ENCODE measurements at regions not wholly inside any gene's neighbourhood (a gene's known extent, or its start where the extent isn't known, plus 50 kb on each side); places are given as distances from the start of the nearest gene placed in this dataset.

- Mint-ChIP-seq H3K4me3 (no peak overlapping the region), H3K27me3 (ENCODE audit: low read depth) (no peaks in the 10 kb centered on the region), H3K27ac (no peak overlapping the region), H3K36me3 (ENCODE audit: low read depth) (no peaks in the 10 kb centered on the region), H3K4me1 (ENCODE audit: low read depth) (no peaks in the 10 kb centered on the region), H3K9me3 (peaks cover 5% of the 10 kb centered on the region)
These were observed 467.0 kb downstream of the NTRK2 start for GRCh38 chr9:85136507-85136906.

- no peaks in the 10 kb centered on the region for H3K36me3 Mint-ChIP-seq (ENCODE audit: low read depth)
- peaks cover 5% of the 10 kb centered on the region for H3K9me3 Mint-ChIP-seq
- no peak overlapping the region for H3K4me3 Mint-ChIP-seq
- no peaks in the 10 kb centered on the region for H3K27me3 Mint-ChIP-seq (ENCODE audit: low read depth)
- H3K4me1 Mint-ChIP-seq (ENCODE audit: low read depth), result no peaks in the 10 kb centered on the region
- H3K27ac Mint-ChIP-seq, result no peak overlapping the region
These were observed 461.2 kb downstream of the NTRK2 start for GRCh38 chr9:85130764-85131163.

GRCh38 chr9:85130260-85130659 lies 460.7 kb downstream of the NTRK2 start:
- Mint-ChIP-seq H3K36me3 (ENCODE audit: low read depth) (no peaks in the 10 kb centered on the region), H3K4me3 (no peak overlapping the region), H3K4me1 (ENCODE audit: low read depth) (no peaks in the 10 kb centered on the region), H3K27me3 (ENCODE audit: low read depth) (no peaks in the 10 kb centered on the region), H3K9me3 (peaks cover 5% of the 10 kb centered on the region), H3K27ac (no peak overlapping the region)

GRCh38 chr9:85129514-85129913 lies 460.0 kb downstream of the NTRK2 start:
- H3K27ac Mint-ChIP-seq, result no peak overlapping the region
- no peaks in the 10 kb centered on the region for H3K4me1 Mint-ChIP-seq (ENCODE audit: low read depth)
- H3K27me3 Mint-ChIP-seq (ENCODE audit: low read depth), result no peaks in the 10 kb centered on the region
- no peak overlapping the region for H3K4me3 Mint-ChIP-seq
- H3K9me3 Mint-ChIP-seq, result no peaks in the 10 kb centered on the region
- H3K36me3 Mint-ChIP-seq (ENCODE audit: low read depth), result no peaks in the 10 kb centered on the region

- no peak overlapping the region for H3K27ac Mint-ChIP-seq
These were observed 449.6 kb downstream of the NTRK2 start for GRCh38 chr9:85118990-85119755.

GRCh38 chr9:85117831-85118230 lies 448.3 kb downstream of the NTRK2 start:
- H3K4me1 Mint-ChIP-seq (ENCODE audit: low read depth), result no peaks in the 10 kb centered on the region
- H3K9me3 Mint-ChIP-seq, result no peaks in the 10 kb centered on the region
- no peaks in the 10 kb centered on the region for H3K36me3 Mint-ChIP-seq (ENCODE audit: low read depth)
- no peaks in the 10 kb centered on the region for H3K27me3 Mint-ChIP-seq (ENCODE audit: low read depth)
- no peak overlapping the region for H3K27ac Mint-ChIP-seq
- H3K4me3 Mint-ChIP-seq, result no peak overlapping the region

More at GRCh38 chr9:85118990-85119755, 449.6 kb downstream of the NTRK2 start:
- Mint-ChIP-seq H3K4me3 (no peak overlapping the region), H3K4me1 (ENCODE audit: low read depth) (no peaks in the 10 kb centered on the region), H3K27me3 (ENCODE audit: low read depth) (no peaks in the 10 kb centered on the region), H3K36me3 (ENCODE audit: low read depth) (no peaks in the 10 kb centered on the region), H3K9me3 (no peaks in the 10 kb centered on the region)

- no peak overlapping the region for H3K27ac Mint-ChIP-seq
- H3K4me3 Mint-ChIP-seq, result no peak overlapping the region
- no peaks in the 10 kb centered on the region for H3K27me3 Mint-ChIP-seq (ENCODE audit: low read depth)
- H3K9me3 Mint-ChIP-seq, result no peaks in the 10 kb centered on the region
- no peaks in the 10 kb centered on the region for H3K4me1 Mint-ChIP-seq (ENCODE audit: low read depth)
- H3K36me3 Mint-ChIP-seq (ENCODE audit: low read depth), result no peaks in the 10 kb centered on the region
These were observed 445.9 kb downstream of the NTRK2 start for GRCh38 chr9:85115473-85115872.

- Mint-ChIP-seq H3K36me3 (ENCODE audit: low read depth) (no peaks in the 10 kb centered on the region), H3K9me3 (no peaks in the 10 kb centered on the region), H3K4me3 (no peak overlapping the region), H3K27ac (no peak overlapping the region), H3K27me3 (ENCODE audit: low read depth) (no peaks in the 10 kb centered on the region), H3K4me1 (ENCODE audit: low read depth) (no peaks in the 10 kb centered on the region)
These were observed 445.3 kb downstream of the NTRK2 start for GRCh38 chr9:85114799-85115198.

GRCh38 chr9:85112933-85113418 lies 443.4 kb downstream of the NTRK2 start:
- H3K27ac Mint-ChIP-seq, result no peak overlapping the region
- no peaks in the 10 kb centered on the region for H3K4me1 Mint-ChIP-seq (ENCODE audit: low read depth)

GRCh38 chr9:85112391-85112790 lies 442.9 kb downstream of the NTRK2 start:
- Mint-ChIP-seq H3K27me3 (ENCODE audit: low read depth) (no peaks in the 10 kb centered on the region), H3K36me3 (ENCODE audit: low read depth) (no peaks in the 10 kb centered on the region), H3K4me3 (no peak overlapping the region), H3K27ac (no peak overlapping the region), H3K4me1 (ENCODE audit: low read depth) (no peaks in the 10 kb centered on the region), H3K9me3 (no peaks in the 10 kb centered on the region)

More at GRCh38 chr9:85112933-85113418, 443.4 kb downstream of the NTRK2 start:
- Mint-ChIP-seq H3K4me3 (no peak overlapping the region), H3K9me3 (no peaks in the 10 kb centered on the region), H3K27me3 (ENCODE audit: low read depth) (no peaks in the 10 kb centered on the region), H3K36me3 (ENCODE audit: low read depth) (no peaks in the 10 kb centered on the region)

GRCh38 chr9:85108746-85109145 lies 439.2 kb downstream of the NTRK2 start:
- H3K27me3 Mint-ChIP-seq (ENCODE audit: low read depth), result no peaks in the 10 kb centered on the region
- H3K9me3 Mint-ChIP-seq, result no peaks in the 10 kb centered on the region
- no peaks in the 10 kb centered on the region for H3K36me3 Mint-ChIP-seq (ENCODE audit: low read depth)
- no peaks in the 10 kb centered on the region for H3K4me1 Mint-ChIP-seq (ENCODE audit: low read depth)
- no peak overlapping the region for H3K27ac Mint-ChIP-seq
- H3K4me3 Mint-ChIP-seq, result no peak overlapping the region

- H3K4me1 Mint-ChIP-seq (ENCODE audit: low read depth), result no peaks in the 10 kb centered on the region
- no peaks in the 10 kb centered on the region for H3K9me3 Mint-ChIP-seq
- H3K27ac Mint-ChIP-seq, result no peak overlapping the region
- H3K36me3 Mint-ChIP-seq (ENCODE audit: low read depth), result no peaks in the 10 kb centered on the region
- H3K27me3 Mint-ChIP-seq (ENCODE audit: low read depth), result no peaks in the 10 kb centered on the region
- H3K4me3 Mint-ChIP-seq, result no peak overlapping the region
These were observed 438.7 kb downstream of the NTRK2 start for GRCh38 chr9:85108229-85108628.

- H3K36me3 Mint-ChIP-seq (ENCODE audit: low read depth), result no peaks in the 10 kb centered on the region
- H3K9me3 Mint-ChIP-seq, result no peaks in the 10 kb centered on the region
- no peak overlapping the region for H3K27ac Mint-ChIP-seq
- no peaks in the 10 kb centered on the region for H3K27me3 Mint-ChIP-seq (ENCODE audit: low read depth)
- no peak overlapping the region for H3K4me3 Mint-ChIP-seq
- no peaks in the 10 kb centered on the region for H3K4me1 Mint-ChIP-seq (ENCODE audit: low read depth)
These were observed 419.9 kb downstream of the NTRK2 start for GRCh38 chr9:85089188-85089969.

GRCh38 chr9:85081963-85082362 lies 412.4 kb downstream of the NTRK2 start:
- H3K27ac Mint-ChIP-seq, result no peak overlapping the region
- no peaks in the 10 kb centered on the region for H3K36me3 Mint-ChIP-seq (ENCODE audit: low read depth)
- no peaks in the 10 kb centered on the region for H3K9me3 Mint-ChIP-seq
- H3K4me1 Mint-ChIP-seq (ENCODE audit: low read depth), result no peaks in the 10 kb centered on the region
- no peak overlapping the region for H3K4me3 Mint-ChIP-seq
- H3K27me3 Mint-ChIP-seq (ENCODE audit: low read depth), result no peaks in the 10 kb centered on the region

- no peaks in the 10 kb centered on the region for H3K4me1 Mint-ChIP-seq (ENCODE audit: low read depth)
- no peak overlapping the region for H3K27ac Mint-ChIP-seq
- peaks cover 5% of the 10 kb centered on the region for H3K9me3 Mint-ChIP-seq
- H3K27me3 Mint-ChIP-seq (ENCODE audit: low read depth), result no peaks in the 10 kb centered on the region
- H3K4me3 Mint-ChIP-seq, result no peak overlapping the region
- no peaks in the 10 kb centered on the region for H3K36me3 Mint-ChIP-seq (ENCODE audit: low read depth)
These were observed 409.8 kb downstream of the NTRK2 start for GRCh38 chr9:85079349-85079748.

Data from T-helper 1 cell treated with Interleukin-12 subunit alpha and Interleukin-12 subunit beta and Interleukin-4 antibody, amounts not matched to agents 30 μg/mL and 1 μg/mL, for 36 hours (primary cell).